WTC11 (cell line): ENCODE measurements at regions not wholly inside any gene's neighbourhood (a gene's known extent, or its start where the extent isn't known, plus 50 kb on each side); places are given as distances from the start of the nearest gene placed in this dataset.

Source experiments
- ATF3 ChIP-seq: sonication (generic); formaldehyde crosslinking; conservative IDR thresholded peaks from 2 replicates; pipeline ENCODE4 v1.8.1; 2022; ENCODE audit warnings: mild to moderate bottlenecking, missing genetic modification reagents
- CREM ChIP-seq: sonication (generic); formaldehyde crosslinking; IDR thresholded peaks from 2 replicates; pipeline ENCODE4 v1.8.1; 2022; ENCODE audit warnings: mild to moderate bottlenecking, missing genetic modification reagents, moderate library complexity
- CTCF ChIP-seq: fragments of 200-600 bp; IDR thresholded peaks from 2 replicates; pipeline ENCODE4 v1.8.0; 2022; ENCODE audit warnings: antibody characterized with exemption
- NFATC4 ChIP-seq: fragments of 250-450 bp; sonication (Bioruptor Pico); IDR thresholded peaks from 2 replicates; pipeline ENCODE4 v1.9.0; 2021; ENCODE audit warnings: mild to moderate bottlenecking
- SMAD3 ChIP-seq: sonication (generic); formaldehyde crosslinking; IDR thresholded peaks from 2 replicates; pipeline ENCODE4 v1.8.0; 2022; ENCODE audit warnings: missing genetic modification reagents, mild to moderate bottlenecking, borderline replicate concordance
- TP53 ChIP-seq: sonication (generic); formaldehyde crosslinking; IDR thresholded peaks from 2 replicates; pipeline ENCODE4 v1.8.1; 2023; ENCODE audit warnings: mild to moderate bottlenecking, missing genetic modification reagents
- USF1 ChIP-seq: sonication (generic); formaldehyde crosslinking; IDR thresholded peaks from 2 replicates; pipeline ENCODE4 v1.8.0; 2022; ENCODE audit warnings: mild to moderate bottlenecking, missing genetic modification reagents

GRCh38 chr9:103522409-103522808, 527.3 kb downstream of the CYLC2 start:
- TF ChIP-seq CTCF (no peak), NFATC4 (CRISPR knock-in tag) (no peak), USF1 (CRISPR knock-in tag) (no peak), CREM (CRISPR knock-in tag) (no peak), TP53 (CRISPR knock-in tag) (no peak), ATF3 (CRISPR knock-in tag) (no peak), SMAD3 (no peak)
